ENCODE measurements at regions not wholly inside any gene's neighbourhood (a gene's known extent, or its start where the extent isn't known, plus 50 kb on each side); places are given as distances from the start of the nearest gene placed in this dataset.

- no peak overlapping the region for H3K56ac ChIP-seq (ENCODE audit: extremely low read depth, insufficient read depth, low read length)
- no peak overlapping the region for H2BK120ac ChIP-seq (ENCODE audit: low read depth, low read length)
- ChIA-PET CTCF (no interaction called here), POLR2A (ENCODE audit: unreplicated experiment) (interaction anchor here (0.7 kb wide), 1 partner anchor 566 kb away, joined by 3 read pairs; no protein-coding TSS in a partner anchor)
- no peak overlapping the region for H4K8ac ChIP-seq (ENCODE audit: low read depth in 2 of 2, low read length in 2 of 2)
- H4K91ac ChIP-seq (ENCODE audit: insufficient read depth, low read depth, low read length) = no peak overlapping the region
- H3K4me3 ChIP-seq (ENCODE audit: insufficient read depth, low read depth, low read length) = no peak overlapping the region
- no peak overlapping the region for H2AK9ac ChIP-seq (replicated peaks; ENCODE audit: low read depth, low read length, poor library complexity)
- no peaks in the 10 kb centered on the region for H3K27me3 ChIP-seq (ENCODE audit: control insufficient read depth, insufficient read depth, low read length)
- no peak overlapping the region for H2BK15ac ChIP-seq (ENCODE audit: low read depth, low read length)
- no peak overlapping the region for H3K14ac ChIP-seq (replicated peaks; ENCODE audit: low read depth, low read length)
- no peaks in the 10 kb centered on the region for H3K36me3 ChIP-seq (ENCODE audit: control insufficient read depth, insufficient read depth, low read length)
- in situ Hi-C loops (cut with MboI; ENCODE audit: low sequenced_read_pairs) = no loop called here
- H3K27ac ChIP-seq (ENCODE audit: insufficient read depth, low read length) = no peak overlapping the region
- no peaks in the 10 kb centered on the region for H3K4me1 ChIP-seq (ENCODE audit: control insufficient read depth, insufficient read depth, low read length)
- intact Hi-C loops (cut with micrococcal nuclease) = no loop called here
- no peak overlapping the region for H3K4ac ChIP-seq (ENCODE audit: low read depth, low read length)
- H2AFZ ChIP-seq (replicated peaks; ENCODE audit: low read length, poor library complexity) = no peak overlapping the region
- H3K23ac ChIP-seq (ENCODE audit: low read depth, low read length) = no peak overlapping the region
- TF ChIP-seq BHLHE40 (IDR thresholded peaks at IDR 0.05; ENCODE audit: low read depth, low read length) = no peak
- TF ChIP-seq CEBPB (IDR thresholded peaks at IDR 0.05; ENCODE audit: low read depth, low read length) = no peak
- no peak for TF ChIP-seq ELK1 (IDR thresholded peaks at IDR 0.05; ENCODE audit: borderline replicate concordance, low read depth, low read length)
- TF ChIP-seq SMC3 (IDR thresholded peaks at IDR 0.05; ENCODE audit: low read depth, low read length) = no peak
- no peak for TF ChIP-seq MAFK (IDR thresholded peaks at IDR 0.05; ENCODE audit: low read depth, low read length)
- TF ChIP-seq RCOR1 (IDR thresholded peaks at IDR 0.05; ENCODE audit: insufficient replicate concordance, low read length) = no peak
- TF ChIP-seq MAZ (IDR thresholded peaks at IDR 0.05; ENCODE audit: borderline replicate concordance, low read depth, low read length) = no peak
- TF ChIP-seq CTCF (conservative IDR thresholded peaks at IDR 0.05; ENCODE audit: low read depth, low read length) = no peak
- no peak for TF ChIP-seq CHD1 (IDR thresholded peaks at IDR 0.05; ENCODE audit: low read depth, low read length)
- no peak overlapping the region for H4K5ac ChIP-seq (ENCODE audit: low read depth, low read length)
- H2BK20ac ChIP-seq (ENCODE audit: low read depth, low read length) = no peak overlapping the region
- DNase-seq (no peak), ATAC-seq (ENCODE audit: low read depth) (no peak)
- no peaks in the 10 kb centered on the region for H3K9me1 ChIP-seq (ENCODE audit: insufficient read depth, low read length)
- BruUV-seq (replicated peaks) = no TSS peak
- H3K9me3 ChIP-seq (ENCODE audit: control insufficient read depth, insufficient read depth, low read length) = peaks cover 6% of the 10 kb centered on the region
- no peak overlapping the region for H2AK5ac ChIP-seq (ENCODE audit: low read depth, low read length)
- no peak overlapping the region for H3K4me2 ChIP-seq (ENCODE audit: low read depth, low read length)
- no peaks in the 10 kb centered on the region for H4K20me1 ChIP-seq (ENCODE audit: insufficient read depth, low read length)
- no peak overlapping the region for H3K18ac ChIP-seq (ENCODE audit: low read depth, low read length)
- no peak overlapping the region for H3K9ac ChIP-seq (ENCODE audit: low read depth, low read length)
- no peaks in the 10 kb centered on the region for H3K79me1 ChIP-seq (ENCODE audit: low read depth in 1 of 2, low read length in 2 of 2)
- H2BK5ac ChIP-seq (ENCODE audit: low read depth, low read length, poor library complexity, severe bottlenecking) = no peak overlapping the region
- no CpG with 5 or more reads among the region's 4 CpGs for WGBS, 2 experiments (ENCODE audit: extremely low coverage in 2 of 2, insufficient read length in 1 of 2)
- dilution Hi-C loops (cut with HindIII; ENCODE audit: low sequenced_read_pairs, unreplicated experiment) = no loop called here
Measured at GRCh38 chr20:60820149-60820548, 431.9 kb upstream of the CDH4 start.
